Chondrocyte (in vitro differentiated cells): ENCODE measurements at regions not wholly inside any gene's neighbourhood (a gene's known extent, or its start where the extent isn't known, plus 50 kb on each side); places are given as distances from the start of the nearest gene placed in this dataset.

ENCODE experiments used
- DNase-seq: peaks from one replicate; pipeline ENCODE4 v3.0.0; 2021; ENCODE audit warnings: mixed read lengths, low spot score
- H3K27ac Mint-ChIP-seq: one replicate; pipeline ENCODE4 v1.8.0; 2021; ENCODE audit warnings: mild to moderate bottlenecking, moderate library complexity, mixed read lengths; ENCODE audit not compliant: unreplicated experiment
- H3K27me3 Mint-ChIP-seq: 2 replicates; pipeline ENCODE4 v1.8.0; 2021; ENCODE audit warnings: low read depth, mixed read lengths
- H3K36me3 Mint-ChIP-seq: 2 replicates; pipeline ENCODE4 v1.8.0; 2021; ENCODE audit warnings: low read depth, mixed read lengths
- H3K4me1 Mint-ChIP-seq: 2 replicates; pipeline ENCODE4 v1.8.0; 2021; ENCODE audit warnings: low read depth, mild to moderate bottlenecking, mixed read lengths
- H3K4me3 Mint-ChIP-seq: one replicate; pipeline ENCODE4 v1.8.0; 2021; ENCODE audit warnings: mild to moderate bottlenecking, moderate library complexity, mixed read lengths; ENCODE audit not compliant: unreplicated experiment
- H3K9me3 Mint-ChIP-seq: 2 replicates; pipeline ENCODE4 v1.8.0; 2021; ENCODE audit warnings: low read depth, mixed read lengths
- CTCF ChIP-seq: fragments of 200-600 bp; sonication (generic); IDR thresholded peaks from 2 replicates; pipeline ENCODE4 v1.5.0; 2021; ENCODE audit warnings: antibody characterized with exemption, mild to moderate bottlenecking, moderate library complexity

DNA sequence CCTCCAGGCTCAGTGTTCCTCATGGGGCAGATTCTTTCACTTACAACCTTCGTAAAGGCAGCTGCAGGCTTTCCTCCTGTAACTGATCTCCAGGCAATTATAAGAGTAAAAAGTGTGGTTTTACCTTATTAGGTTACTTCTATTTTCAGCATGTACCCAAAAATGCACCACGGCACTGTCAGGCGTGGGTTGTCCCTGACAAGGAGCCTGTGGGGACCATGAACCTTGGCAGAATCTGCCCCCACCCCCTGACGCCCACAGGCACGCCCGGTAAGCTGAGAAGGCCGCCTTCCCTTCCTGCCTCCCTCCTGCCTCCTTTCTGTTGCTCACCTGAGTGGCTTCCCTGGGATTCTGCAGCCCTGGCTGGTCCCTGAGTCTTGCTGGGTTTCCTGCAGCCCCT lies 1383.3 kb downstream of the TBC1D22A start:
- H3K27ac Mint-ChIP-seq: no peak overlapping the region
- no peak for DNase-seq
- no peak overlapping the region for H3K4me3 Mint-ChIP-seq
- peaks cover 6% of the 10 kb centered on the region for H3K9me3 Mint-ChIP-seq
- TF ChIP-seq CTCF: no peak
- H3K4me1 Mint-ChIP-seq: no peaks in the 10 kb centered on the region
- H3K27me3 Mint-ChIP-seq: peaks cover 21% of the 10 kb centered on the region
- no peaks in the 10 kb centered on the region for H3K36me3 Mint-ChIP-seq

- peaks cover 6% of the 10 kb centered on the region for H3K9me3 Mint-ChIP-seq
- H3K4me3 Mint-ChIP-seq: no peak overlapping the region
- no peak overlapping the region for H3K27ac Mint-ChIP-seq
- H3K36me3 Mint-ChIP-seq: no peaks in the 10 kb centered on the region
- no peaks in the 10 kb centered on the region for H3K4me1 Mint-ChIP-seq
- no peak for TF ChIP-seq CTCF
- H3K27me3 Mint-ChIP-seq: peaks cover 22% of the 10 kb centered on the region
- DNase-seq: no peak
Observed at GRCh38 chr22:48144318-48144717, 1381.9 kb downstream of the TBC1D22A start.

DNA sequence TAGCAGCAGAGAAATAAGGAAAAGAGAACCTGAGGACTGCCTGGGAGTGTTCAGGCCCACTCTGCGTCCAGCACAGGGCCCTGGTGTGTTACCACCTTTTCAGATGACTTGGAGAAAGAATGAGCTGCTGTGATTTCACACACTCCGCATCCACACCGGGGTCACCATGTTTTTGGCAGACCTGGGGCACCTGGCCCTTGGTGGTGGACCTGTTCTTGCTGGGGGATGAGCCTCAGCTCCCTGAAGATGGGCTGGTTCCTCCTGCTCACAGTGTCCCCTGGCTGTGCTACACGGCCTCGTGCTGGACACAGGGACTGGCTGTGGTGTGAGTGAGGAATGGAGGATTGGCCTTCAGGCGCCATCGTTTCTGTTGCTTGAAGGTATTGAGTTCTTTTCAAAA lies 1381.4 kb downstream of the TBC1D22A start:
- Mint-ChIP-seq H3K4me3 (no peak overlapping the region), H3K4me1 (no peaks in the 10 kb centered on the region), H3K9me3 (peaks cover 4% of the 10 kb centered on the region), H3K36me3 (no peaks in the 10 kb centered on the region), H3K27me3 (peaks cover 24% of the 10 kb centered on the region), H3K27ac (no peak overlapping the region)
- TF ChIP-seq CTCF: no peak
- no peak for DNase-seq

- peaks cover 24% of the 10 kb centered on the region for H3K27me3 Mint-ChIP-seq
Observed at GRCh38 chr22:48142388-48142787, 1379.9 kb downstream of the TBC1D22A start.

GRCh38 chr22:48141301-48141700 lies 1378.9 kb downstream of the TBC1D22A start:
- H3K27ac Mint-ChIP-seq: no peak overlapping the region
- peaks cover 3% of the 10 kb centered on the region for H3K9me3 Mint-ChIP-seq
- H3K4me3 Mint-ChIP-seq: no peak overlapping the region
- peaks cover 23% of the 10 kb centered on the region for H3K27me3 Mint-ChIP-seq
- H3K4me1 Mint-ChIP-seq: no peaks in the 10 kb centered on the region
- no peak for TF ChIP-seq CTCF
- no peaks in the 10 kb centered on the region for H3K36me3 Mint-ChIP-seq
- no peak for DNase-seq

More at GRCh38 chr22:48142388-48142787, 1379.9 kb downstream of the TBC1D22A start:
- Mint-ChIP-seq H3K4me3 (no peak overlapping the region), H3K36me3 (no peaks in the 10 kb centered on the region), H3K27ac (no peak overlapping the region), H3K4me1 (no peaks in the 10 kb centered on the region), H3K9me3 (peaks cover 3% of the 10 kb centered on the region)
- DNase-seq: no peak
- TF ChIP-seq CTCF: no peak
